OCI-LY3 (cell line): ENCODE measurements at regions not wholly inside any gene's neighbourhood (a gene's known extent, or its start where the extent isn't known, plus 50 kb on each side); places are given as distances from the start of the nearest gene placed in this dataset.

ENCODE experiments used
- H2AFZ ChIP-seq: fragments of 200-600, 300-600 bp; shearing (Covaris generic); 2 replicates; pipeline ENCODE4 v1.6.0; 2014; ENCODE audit warnings: antibody characterized with exemption, low read depth, low read length
- H3K27ac ChIP-seq: fragments of 200-600, 300-600 bp; sonication (generic); 2 replicates; pipeline ENCODE4 v1.5.1; 2014; ENCODE audit warnings: mild to moderate bottlenecking, low read length, moderate library complexity, mixed read lengths
- H3K27me3 ChIP-seq: fragments of 200-600, 300-600 bp; sonication (generic); 2 replicates; pipeline ENCODE4 v1.6.1; 2014; ENCODE audit warnings: low read depth, low read length, mixed read lengths
- H3K36me3 ChIP-seq: fragments of 200-600, 300-600 bp; sonication (generic); replicated peaks from 2 replicates; pipeline ENCODE3; 2014; ENCODE audit warnings: low read depth, low read length, mixed read lengths
- H3K4me1 ChIP-seq: fragments of 300-600, 200-600 bp; sonication (generic); 2 replicates; pipeline ENCODE4 v1.6.1; 2014; ENCODE audit warnings: low read length, mixed read lengths
- H3K4me2 ChIP-seq: fragments of 200-600, 300-600 bp; sonication (generic); 2 replicates; pipeline ENCODE4 v1.6.1; 2014; ENCODE audit warnings: low read length, mixed read lengths
- H3K4me3 ChIP-seq: fragments of 300-600, 200-600 bp; sonication (generic); 2 replicates; pipeline ENCODE4 v1.5.1; 2014; ENCODE audit warnings: antibody characterized with exemption, mild to moderate bottlenecking, low read length, moderate library complexity
- H3K79me2 ChIP-seq: fragments of 300-600, 200-600 bp; shearing (Covaris generic); 2 replicates; pipeline ENCODE4 v1.6.1; 2014; ENCODE audit warnings: mild to moderate bottlenecking, low read length, mixed read lengths
- H3K9ac ChIP-seq: fragments of 300-600, 200-600 bp; shearing (Covaris generic); 2 replicates; pipeline ENCODE4 v1.6.0; 2014; ENCODE audit warnings: mild to moderate bottlenecking, low read length, moderate library complexity
- H3K9me3 ChIP-seq: fragments of 200-600, 300-600 bp; shearing (Covaris generic); 2 replicates; pipeline ENCODE4 v1.6.1; 2014; ENCODE audit warnings: low read length, mixed read lengths; ENCODE audit not compliant: insufficient read depth
- H4K20me1 ChIP-seq: fragments of 200-600, 300-600 bp; sonication (generic); 2 replicates; pipeline ENCODE4 v1.6.1; 2016; ENCODE audit warnings: low read length, mixed read lengths; ENCODE audit not compliant: insufficient read depth
- EZH2phosphoT487 ChIP-seq: fragments of 200-600 bp; shearing (Covaris generic); IDR thresholded peaks from 2 replicates; pipeline ENCODE4 v1.6.1; 2018; ENCODE audit warnings: antibody characterized with exemption, mixed run types, low read depth
- TF ChIP-seq, protein P1 (sequence below): fragments of 200-600, 300-600 bp; sonication (generic); IDR thresholded peaks from 2 replicates; pipeline ENCODE4 v1.5.1; 2014; ENCODE audit warnings: antibody characterized with exemption, low read length, low read depth

- no peak overlapping the region for H3K4me2 ChIP-seq
- peaks cover 83% of the 10 kb centered on the region for H3K36me3 ChIP-seq
- H4K20me1 ChIP-seq, result peaks cover 58% of the 10 kb centered on the region
- no peak overlapping the region for H2AFZ ChIP-seq
- TF ChIP-seq, protein P1, sequence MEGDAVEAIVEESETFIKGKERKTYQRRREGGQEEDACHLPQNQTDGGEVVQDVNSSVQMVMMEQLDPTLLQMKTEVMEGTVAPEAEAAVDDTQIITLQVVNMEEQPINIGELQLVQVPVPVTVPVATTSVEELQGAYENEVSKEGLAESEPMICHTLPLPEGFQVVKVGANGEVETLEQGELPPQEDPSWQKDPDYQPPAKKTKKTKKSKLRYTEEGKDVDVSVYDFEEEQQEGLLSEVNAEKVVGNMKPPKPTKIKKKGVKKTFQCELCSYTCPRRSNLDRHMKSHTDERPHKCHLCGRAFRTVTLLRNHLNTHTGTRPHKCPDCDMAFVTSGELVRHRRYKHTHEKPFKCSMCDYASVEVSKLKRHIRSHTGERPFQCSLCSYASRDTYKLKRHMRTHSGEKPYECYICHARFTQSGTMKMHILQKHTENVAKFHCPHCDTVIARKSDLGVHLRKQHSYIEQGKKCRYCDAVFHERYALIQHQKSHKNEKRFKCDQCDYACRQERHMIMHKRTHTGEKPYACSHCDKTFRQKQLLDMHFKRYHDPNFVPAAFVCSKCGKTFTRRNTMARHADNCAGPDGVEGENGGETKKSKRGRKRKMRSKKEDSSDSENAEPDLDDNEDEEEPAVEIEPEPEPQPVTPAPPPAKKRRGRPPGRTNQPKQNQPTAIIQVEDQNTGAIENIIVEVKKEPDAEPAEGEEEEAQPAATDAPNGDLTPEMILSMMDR, result no peak
- no peak for TF ChIP-seq EZH2phosphoT487
- H3K9me3 ChIP-seq, result peaks cover 18% of the 10 kb centered on the region
- H3K79me2 ChIP-seq, result peaks cover 74% of the 10 kb centered on the region
- no peak overlapping the region for H3K9ac ChIP-seq
- H3K4me3 ChIP-seq, result no peak overlapping the region
- no peak overlapping the region for H3K27ac ChIP-seq
- no peaks in the 10 kb centered on the region for H3K27me3 ChIP-seq
- H3K4me1 ChIP-seq, result no peaks in the 10 kb centered on the region
Observed at GRCh38 chr22:22977479-22978200, 90.0 kb downstream of the IGLL5 start.

GRCh38 chr22:22978637-22979036, 91.0 kb downstream of the IGLL5 start:
- H3K4me1 ChIP-seq, result no peaks in the 10 kb centered on the region
- H3K9me3 ChIP-seq, result peaks cover 28% of the 10 kb centered on the region
- TF ChIP-seq, protein P1, result no peak
- TF ChIP-seq EZH2phosphoT487, result no peak
- H3K79me2 ChIP-seq, result peaks cover 73% of the 10 kb centered on the region
- no peak overlapping the region for H2AFZ ChIP-seq
- H3K27me3 ChIP-seq, result no peaks in the 10 kb centered on the region
- peaks cover 86% of the 10 kb centered on the region for H3K36me3 ChIP-seq
- no peak overlapping the region for H3K4me2 ChIP-seq
- H4K20me1 ChIP-seq, result peaks cover 51% of the 10 kb centered on the region
- no peak overlapping the region for H3K27ac ChIP-seq
- no peak overlapping the region for H3K4me3 ChIP-seq
- no peak overlapping the region for H3K9ac ChIP-seq

GRCh38 chr22:22979121-22979724, 91.1 kb upstream of the GNAZ start:
- Histone ChIP-seq H3K27me3 (no peaks in the 10 kb centered on the region), H3K4me1 (peaks cover under 1% of the 10 kb centered on the region), H4K20me1 (peaks cover 46% of the 10 kb centered on the region), H3K27ac (no peak overlapping the region), H3K36me3 (peaks cover 91% of the 10 kb centered on the region), H2AFZ (no peak overlapping the region), H3K4me2 (no peak overlapping the region), H3K9me3 (peaks cover 33% of the 10 kb centered on the region), H3K79me2 (peaks cover 74% of the 10 kb centered on the region), H3K4me3 (no peak overlapping the region), H3K9ac (no peak overlapping the region)
- TF ChIP-seq, protein P1, result no peak
- no peak for TF ChIP-seq EZH2phosphoT487

- Histone ChIP-seq H3K36me3 (peaks cover 94% of the 10 kb centered on the region), H3K27me3 (no peaks in the 10 kb centered on the region), H3K79me2 (peaks cover 73% of the 10 kb centered on the region), H3K4me3 (no peak overlapping the region), H3K27ac (no peak overlapping the region), H3K9ac (no peak overlapping the region), H2AFZ (no peak overlapping the region), H4K20me1 (peaks cover 38% of the 10 kb centered on the region), H3K4me2 (no peak overlapping the region), H3K9me3 (peaks cover 37% of the 10 kb centered on the region), H3K4me1 (peaks cover 8% of the 10 kb centered on the region)
- no peak for TF ChIP-seq EZH2phosphoT487
- TF ChIP-seq, protein P1, result no peak
Observed at GRCh38 chr22:22979954-22980353, 90.4 kb upstream of the GNAZ start.
